ENCODE measurements at regions not wholly inside any gene's neighbourhood (a gene's known extent, or its start where the extent isn't known, plus 50 kb on each side); places are given as distances from the start of the nearest gene placed in this dataset.
A peak's percentile ranks its signal among the peaks of the same experiment; 100 is the strongest.

DNA sequence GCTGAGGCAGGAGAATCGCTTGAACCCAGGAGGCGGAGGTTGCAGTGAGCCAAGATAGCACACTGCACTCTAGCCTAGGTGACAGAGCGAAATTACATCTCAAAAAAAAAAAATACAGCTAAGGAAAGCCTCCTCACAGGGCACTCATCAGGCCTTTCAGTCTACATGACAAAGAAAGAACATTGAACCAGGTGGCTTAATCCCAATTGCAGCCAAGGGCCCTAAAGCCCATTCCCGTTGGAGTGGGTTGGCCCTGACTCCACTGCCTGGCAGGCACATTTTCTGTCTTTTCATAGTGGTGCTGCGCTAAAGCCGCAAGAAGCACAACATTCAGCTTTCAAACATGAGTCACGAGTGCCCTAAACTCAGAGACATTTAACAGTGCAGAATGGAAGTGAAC, 372.5 kb downstream of the RNF144A start:
- no peak for DNase-seq (ENCODE audit: low read depth)

DNA sequence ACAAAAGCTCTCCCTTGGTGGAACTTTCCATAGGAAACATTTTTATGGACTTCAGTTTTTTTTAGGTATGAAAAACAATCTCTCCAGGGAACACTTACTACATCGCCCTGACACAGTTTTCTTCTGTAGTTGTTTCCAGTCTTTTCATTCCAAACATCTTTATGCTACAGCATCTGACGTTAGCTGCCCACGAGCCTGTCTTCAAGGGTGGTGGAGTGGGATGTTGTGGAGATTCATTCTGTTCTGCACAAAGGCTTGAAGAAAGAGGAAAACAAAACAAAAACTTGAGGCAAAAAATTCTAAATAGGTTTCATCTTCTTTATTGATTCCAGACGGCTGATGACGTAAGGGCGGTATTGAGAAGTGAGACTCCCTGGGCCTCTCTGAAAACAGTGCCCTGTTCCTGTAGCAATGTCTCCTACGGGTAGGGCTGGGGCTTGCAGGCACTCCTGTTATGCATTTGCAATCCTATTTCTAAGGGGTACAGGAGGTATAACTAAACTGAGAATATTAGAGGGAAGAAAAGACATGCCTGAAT, 375.0 kb downstream of the RNF144A start:
- DNase-seq (ENCODE audit: low read depth), result no peak

DNA sequence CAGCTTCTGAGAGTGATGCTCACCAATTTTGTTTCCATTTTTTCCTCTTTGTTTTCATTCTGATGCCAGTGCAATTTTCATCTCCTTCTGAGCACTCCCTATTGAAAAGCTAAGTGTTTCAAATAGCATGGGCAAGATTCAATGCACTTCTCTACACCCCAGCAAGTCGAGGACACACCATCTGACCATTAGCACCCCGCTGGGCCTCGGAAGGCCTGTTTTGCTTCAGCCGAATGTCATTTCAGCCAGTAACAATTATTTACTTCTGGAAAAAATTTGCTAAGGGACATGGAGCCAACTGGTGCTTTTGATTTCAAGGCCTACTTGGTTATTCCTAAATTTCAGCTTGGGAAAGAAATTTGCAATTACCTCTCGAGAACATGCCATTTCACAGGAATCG, 392.4 kb downstream of the RNF144A start:
- DNase-seq (ENCODE audit: low read depth), result no peak

DNA sequence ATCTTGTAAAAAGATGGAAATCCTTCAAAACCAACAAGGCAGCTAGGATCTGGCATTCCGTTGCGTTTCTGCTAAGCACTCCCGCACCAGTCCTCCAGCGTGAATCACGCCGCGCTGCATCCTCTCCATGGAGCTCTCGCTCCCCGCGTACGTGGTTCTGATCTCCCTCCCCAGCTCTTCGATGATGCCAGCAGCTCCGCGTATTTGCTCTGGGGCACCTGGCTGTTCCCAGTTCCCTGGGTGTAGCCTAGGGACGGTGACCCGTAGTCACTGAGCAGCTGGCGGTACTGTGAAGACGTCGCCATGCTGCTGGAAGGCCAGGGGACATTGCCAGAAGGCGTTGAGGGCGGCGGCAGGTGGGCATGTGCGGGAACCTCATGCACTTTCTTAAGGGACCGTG, 407.5 kb downstream of the RNF144A start:
- no peak for DNase-seq (ENCODE audit: low read depth)

DNA sequence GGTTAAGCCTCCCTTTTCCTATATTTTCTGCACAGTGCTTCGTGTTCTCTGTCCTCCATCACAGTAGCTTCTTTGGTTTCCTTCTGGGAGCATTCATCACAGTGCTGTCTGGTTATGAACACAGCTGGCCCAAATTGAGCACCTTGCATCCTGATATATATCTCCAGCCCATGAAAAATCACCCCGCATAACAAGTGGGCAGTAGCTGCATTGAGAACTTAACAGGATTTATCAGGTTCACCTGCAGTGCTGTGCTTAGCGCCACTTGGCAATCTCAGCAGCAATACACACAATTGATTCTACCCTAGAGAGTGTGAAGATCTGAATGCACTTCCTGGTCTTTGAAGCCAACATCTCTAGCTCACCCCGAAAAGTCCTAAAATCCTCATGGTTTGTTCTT, 408.0 kb downstream of the RNF144A start:
- DNase-seq (ENCODE audit: low read depth), result no peak

DNA sequence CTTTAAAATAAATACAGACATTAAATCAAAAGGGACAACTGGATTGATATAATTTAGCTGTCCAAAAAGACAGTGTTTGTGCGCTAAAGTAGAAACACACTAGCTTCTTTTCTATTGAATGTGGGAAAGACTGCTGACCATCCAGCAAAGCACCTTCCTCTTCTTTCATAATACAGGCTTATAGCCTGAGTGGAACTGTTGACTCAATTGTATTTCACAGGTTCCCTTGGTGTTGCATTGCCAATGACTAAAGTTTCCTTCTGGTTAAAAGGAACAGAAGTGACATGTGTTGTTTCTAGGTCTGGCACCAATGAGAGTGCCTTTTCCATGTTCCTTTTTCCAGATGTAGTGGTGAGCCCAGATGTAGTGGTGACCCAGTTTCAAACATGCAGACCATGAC, 412.3 kb downstream of the RNF144A start:
- DNase-seq (ENCODE audit: low read depth), result no peak

DNA sequence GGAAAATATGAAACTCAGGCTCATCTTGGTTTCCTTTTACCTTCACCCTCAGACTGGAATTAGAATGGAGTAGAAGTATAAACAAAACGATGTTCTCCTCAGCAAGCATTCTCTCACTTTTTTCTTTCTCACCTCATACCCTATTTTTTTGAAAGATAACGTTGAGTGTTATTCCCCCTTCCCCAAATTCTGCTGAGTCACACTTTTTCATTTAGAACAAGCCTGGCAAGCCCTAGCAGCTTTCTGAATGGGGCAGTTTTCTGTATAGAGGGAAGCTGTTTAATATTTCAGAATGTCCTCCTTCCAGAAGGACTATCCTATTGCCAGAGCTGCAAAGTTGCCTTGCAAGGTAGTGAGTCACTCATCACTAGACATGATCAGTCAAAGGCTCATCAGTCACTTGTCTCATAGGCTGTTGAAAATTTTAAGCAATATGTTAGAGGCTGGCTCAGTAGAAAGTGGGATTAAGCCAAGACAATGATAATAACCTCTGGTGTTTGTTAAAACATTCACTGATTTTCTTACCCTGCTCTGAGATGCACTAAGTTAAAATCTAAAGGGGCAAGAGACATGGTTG, 416.1 kb downstream of the RNF144A start:
- no peak for DNase-seq (ENCODE audit: low read depth)

DNA sequence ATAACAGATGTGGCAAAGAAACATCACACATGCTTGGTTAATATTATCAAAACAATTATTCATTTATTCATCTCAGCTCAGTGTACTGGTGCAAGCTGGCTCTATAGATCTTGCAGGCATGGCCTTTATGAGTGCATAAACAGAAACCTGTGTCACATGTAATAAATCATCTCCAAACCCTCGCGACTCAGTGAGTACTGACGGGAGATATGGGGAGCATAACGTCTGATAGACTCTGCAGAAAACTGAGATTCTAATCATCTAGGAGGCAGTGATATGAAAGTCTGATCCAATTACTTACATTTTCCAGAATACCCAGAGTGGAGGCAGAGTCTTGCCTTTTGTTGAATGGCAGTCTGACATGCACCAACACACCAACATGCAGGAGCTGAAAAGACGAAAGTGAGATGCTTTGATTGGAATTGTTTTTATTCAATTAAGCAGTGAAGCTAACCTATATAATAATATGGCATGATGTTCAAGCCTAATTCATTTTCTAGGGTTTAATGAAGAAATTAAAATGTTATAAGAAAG, 416.8 kb downstream of the RNF144A start:
- no peak for DNase-seq (ENCODE audit: low read depth)

DNA sequence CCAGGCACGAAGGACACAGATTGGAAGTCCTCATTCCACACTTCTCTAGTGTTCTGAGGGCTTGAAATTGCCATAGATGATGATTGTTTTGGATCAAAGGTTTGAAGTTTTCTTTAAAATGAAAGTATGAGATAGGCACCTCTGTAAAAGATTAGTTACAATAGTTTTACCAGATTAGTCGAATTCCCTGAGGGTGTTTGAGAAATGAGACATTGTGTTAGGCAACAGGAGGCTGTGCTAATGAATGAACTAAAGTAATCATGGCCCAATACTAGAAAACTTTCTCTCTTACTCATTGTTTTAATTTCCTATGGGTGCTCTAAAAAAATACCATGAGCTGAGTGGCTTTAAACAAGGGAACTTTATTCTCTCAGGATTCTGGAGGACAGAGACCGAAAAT, 421.7 kb downstream of the RNF144A start:
- peak; percentile 18 for DNase-seq (ENCODE audit: low read depth)

DNA sequence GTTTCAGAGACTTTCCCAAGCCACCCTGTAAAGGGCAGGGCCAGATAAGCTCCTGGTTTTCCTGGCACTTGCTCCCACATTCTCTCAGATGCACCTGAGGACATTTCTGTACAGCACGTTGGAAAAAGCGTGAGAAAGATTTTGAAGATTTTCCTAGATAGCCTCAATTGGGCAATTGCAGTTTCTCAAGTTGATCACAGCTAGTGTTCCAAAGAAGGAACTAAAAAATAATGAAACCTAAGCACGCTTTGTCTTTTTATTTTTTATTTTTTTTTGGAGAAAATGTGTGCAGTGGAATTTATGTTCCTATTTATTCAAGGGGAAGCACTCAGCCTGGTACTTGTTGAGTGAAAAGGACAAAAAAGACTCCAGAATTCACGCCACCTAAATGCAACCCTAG, 429.1 kb downstream of the RNF144A start:
- DNase-seq (ENCODE audit: low read depth), result no peak

DNA sequence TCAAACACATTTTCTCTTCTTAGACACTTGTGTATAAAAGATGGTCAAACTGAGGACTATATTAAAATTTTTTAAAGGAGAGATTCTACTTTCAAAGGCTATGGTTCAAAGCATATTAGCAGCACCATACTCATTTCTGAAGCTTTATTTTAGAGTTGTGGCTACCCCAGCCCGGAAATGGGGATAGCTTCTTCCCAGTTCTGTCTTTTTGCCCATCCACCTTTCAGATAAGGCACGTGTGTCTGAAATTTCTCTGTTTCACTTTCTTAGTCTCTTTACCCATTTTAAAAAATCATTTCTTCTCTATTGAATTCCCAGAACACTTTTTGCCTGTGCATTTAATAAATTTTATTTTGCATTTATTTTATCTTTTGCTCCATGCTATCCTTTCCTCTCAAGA, 431.5 kb downstream of the RNF144A start:
- no peak for DNase-seq (ENCODE audit: low read depth)

DNA sequence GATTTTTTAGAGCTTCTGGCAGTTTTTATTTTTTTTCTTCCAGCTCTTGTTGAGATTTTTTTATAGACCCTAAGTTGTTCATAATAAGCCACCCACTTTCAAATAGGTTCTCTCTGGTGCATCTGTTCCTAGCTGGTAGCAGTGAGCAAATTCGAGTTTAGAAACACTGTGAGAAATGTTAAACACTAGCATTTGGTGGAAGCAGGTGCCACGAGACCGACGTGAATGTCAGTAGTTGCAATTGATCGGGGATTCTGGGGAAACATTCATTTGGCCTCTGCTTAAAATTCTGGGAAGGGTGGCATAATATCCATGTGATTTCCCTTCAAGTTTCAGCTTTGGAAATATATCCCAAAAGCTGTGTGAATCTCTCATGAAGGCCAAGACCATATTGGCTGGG, 435.0 kb downstream of the RNF144A start:
- no peak for DNase-seq (ENCODE audit: low read depth)

DNA sequence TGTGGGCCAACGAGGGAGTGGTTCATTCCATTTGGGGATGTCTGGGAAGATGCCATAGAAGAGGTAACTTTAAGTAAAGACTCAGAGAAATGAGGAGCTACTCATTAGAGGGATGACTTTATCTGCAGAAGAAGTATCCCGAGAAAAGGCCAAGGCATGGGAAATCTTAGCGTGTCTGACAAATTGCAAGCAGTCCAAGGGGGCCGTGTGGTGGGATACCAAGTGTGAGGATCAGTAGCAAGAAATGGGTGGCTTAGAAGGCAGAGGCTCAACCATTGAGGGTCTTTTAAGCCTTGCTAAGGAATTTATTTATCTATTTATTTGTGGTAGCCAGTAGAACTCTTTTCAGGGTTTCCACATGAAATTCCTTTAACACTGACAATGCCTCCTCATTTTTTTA, 436.4 kb downstream of the RNF144A start:
- DNase-seq (ENCODE audit: low read depth), result no peak

DNA sequence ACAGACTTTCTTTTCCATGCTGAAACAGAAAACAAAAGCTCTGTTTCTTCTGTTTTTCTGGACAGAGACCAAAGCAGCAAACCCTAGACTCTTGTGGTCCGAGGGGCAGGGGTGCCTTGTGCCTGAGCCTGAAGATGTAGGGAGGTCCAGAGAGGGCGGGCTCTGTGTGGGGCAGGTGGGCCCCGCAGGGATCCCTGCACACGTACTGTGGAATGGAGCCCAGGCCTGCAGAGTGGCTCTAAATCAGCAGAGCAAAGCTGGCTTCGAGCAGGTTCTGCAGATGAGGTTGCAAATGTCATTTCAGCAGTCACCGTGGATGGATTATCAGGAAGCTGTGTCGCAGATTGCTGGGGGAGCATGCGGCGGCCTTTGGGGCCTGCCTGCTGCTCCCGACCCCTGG, 438.6 kb downstream of the RNF144A start:
- DNase-seq (ENCODE audit: low read depth), result no peak

DNA sequence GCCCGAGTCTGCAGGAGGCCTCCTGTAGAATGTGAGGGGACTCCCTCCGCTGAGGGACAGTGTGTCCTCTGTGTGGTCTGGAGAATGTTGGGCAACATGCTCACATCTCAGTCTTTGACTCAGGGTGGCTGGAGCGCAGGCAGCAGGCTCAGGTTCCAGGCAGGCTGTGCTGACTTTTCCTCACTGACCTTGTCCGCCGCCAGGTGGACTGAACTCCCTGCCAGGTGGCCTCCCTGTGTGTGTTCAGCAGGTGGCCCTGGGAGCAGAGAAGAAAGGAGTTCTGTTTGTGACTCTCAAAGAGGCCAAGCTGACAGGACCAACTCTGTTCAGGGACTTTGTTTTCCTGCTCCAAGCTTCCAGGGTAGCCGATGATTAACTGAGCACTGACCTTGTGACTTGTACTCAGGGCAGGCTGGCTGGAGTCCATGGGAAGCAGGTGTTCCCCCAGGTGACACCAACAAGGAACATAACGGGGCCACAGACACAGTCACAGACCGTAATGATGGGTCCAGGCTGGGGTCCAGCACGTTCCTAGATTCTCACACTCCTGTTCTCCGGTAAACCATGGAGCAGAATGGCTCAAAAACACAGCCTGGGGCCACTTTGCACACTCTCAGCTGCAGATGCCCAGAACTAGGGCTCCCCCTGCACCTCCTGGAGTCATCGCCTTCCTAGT, 439.8 kb downstream of the RNF144A start:
- no peak for DNase-seq (ENCODE audit: low read depth)

DNA sequence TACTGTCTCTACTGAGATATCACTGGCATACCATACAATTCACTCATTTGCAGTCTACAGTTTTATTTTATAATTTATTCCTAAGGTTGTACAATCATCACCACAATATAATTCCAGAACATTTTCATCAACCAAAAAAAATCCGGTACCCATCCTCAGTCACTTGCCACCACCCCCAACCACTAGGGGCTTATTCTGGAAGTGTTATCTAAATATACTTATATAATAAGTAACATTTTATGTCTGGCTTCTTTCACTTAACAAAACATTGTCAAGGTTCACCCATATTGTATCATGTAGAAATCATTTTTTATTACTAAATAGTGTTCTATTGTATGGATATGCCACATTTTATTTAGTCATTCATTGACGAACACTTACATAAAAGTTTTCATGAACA, 440.8 kb downstream of the RNF144A start:
- no peak for DNase-seq (ENCODE audit: low read depth)

DNA sequence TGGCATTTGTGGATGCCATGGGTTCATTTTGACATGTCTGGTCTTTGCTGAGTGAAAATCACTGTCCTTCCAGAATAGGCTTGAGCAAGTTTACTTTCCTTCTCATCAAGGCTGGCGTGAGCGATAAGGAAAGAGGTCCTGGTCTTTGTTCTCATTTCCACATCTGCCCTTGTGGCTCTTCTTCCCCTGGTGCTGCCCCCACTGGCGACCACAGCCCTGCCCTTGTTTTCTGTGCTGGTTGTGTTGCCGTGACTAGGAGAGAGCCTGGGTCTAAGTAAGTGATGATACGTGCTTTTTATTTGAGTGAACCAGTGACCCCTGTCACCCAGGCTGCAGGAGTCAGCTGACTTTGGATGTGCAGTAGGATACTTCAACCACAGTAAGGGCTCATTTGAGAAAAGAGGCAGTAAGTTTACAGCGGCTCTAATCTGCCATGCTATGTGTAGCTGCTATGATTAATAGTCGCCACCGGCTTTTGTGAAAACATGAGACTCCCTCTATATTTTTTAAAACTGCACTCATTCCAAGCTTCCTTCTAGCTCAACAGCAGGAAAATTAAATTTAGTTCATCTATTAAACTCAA, 441.7 kb downstream of the RNF144A start:
- no peak for DNase-seq (ENCODE audit: low read depth)

DNA sequence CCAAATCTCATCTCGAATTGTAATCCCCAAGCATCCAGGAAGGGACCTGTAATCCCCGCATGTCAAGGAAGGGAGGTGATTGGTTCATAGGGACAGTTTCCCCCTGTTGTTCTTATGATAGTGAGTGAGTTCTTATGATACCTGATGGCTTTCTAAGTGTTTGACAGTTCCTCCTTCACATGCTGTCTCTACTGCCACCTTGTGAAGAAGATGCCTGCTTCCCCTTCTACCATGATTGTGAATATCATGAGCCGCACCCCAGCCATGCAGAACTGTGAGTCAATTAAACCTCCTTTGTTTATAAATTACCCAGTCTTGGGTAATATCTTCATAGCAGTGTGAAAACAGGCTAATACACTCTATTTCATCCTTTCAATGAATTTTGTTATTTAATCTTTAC, 446.7 kb downstream of the RNF144A start:
- DNase-seq (ENCODE audit: low read depth), result no peak

DNA sequence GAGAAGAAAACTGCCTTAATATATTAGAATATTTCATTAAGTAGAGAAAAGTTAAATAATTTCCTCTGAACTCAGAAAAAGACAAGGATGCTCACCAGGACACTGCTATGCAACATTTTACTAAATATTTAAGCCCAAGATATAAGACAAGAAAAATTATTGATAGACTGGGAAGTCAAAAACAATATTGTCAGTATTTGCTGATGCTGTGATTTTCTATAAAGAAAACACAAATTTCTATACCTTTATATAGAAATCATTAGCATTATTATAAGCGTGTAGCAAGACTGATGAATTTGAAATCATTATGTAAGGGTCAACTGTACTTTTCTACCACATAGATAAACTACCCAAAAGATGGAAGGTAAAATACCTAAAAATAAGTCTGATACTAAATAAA, 451.0 kb downstream of the RNF144A start:
- no peak for DNase-seq (ENCODE audit: low read depth)

DNA sequence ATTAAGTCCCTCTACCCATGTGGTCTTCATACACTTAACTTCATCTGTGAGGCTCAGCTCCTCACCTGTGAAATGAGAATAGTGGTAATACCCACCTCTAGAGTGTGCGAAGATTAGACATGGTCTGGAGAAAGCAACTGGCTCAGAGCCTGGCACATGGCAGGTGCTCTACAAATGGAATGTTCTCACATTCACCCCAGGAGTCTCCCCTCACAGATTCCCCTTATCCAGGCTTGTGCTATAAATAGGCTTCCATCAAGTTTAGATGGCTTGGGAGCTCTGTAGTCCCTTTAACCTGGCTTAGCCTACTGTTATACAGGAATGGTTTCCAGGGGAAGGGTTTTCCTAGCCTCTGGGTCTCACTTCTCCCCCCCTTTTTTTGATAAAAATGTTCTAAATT, 455.9 kb downstream of the RNF144A start:
- DNase-seq (ENCODE audit: low read depth), result no peak

DNA sequence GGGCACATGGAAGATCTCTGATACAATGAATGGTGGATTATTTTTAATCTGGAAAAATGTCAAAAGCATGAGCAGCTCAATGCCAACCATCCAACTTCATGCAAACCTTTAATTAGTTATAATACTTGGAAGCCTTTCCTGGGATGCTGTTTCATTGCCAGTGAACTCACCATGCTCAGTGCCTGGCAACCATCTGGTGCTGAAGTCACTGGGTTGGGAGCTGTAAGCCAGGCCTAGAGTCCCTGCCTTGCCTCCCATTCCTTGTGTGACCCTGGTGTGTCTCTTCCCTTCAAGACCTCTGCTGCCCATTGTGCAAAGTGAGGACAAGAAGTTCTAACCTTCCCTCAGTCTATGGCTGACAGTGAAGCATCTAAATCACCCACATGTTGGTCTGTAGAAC, 458.7 kb downstream of the RNF144A start:
- no peak for DNase-seq (ENCODE audit: low read depth)

DNA sequence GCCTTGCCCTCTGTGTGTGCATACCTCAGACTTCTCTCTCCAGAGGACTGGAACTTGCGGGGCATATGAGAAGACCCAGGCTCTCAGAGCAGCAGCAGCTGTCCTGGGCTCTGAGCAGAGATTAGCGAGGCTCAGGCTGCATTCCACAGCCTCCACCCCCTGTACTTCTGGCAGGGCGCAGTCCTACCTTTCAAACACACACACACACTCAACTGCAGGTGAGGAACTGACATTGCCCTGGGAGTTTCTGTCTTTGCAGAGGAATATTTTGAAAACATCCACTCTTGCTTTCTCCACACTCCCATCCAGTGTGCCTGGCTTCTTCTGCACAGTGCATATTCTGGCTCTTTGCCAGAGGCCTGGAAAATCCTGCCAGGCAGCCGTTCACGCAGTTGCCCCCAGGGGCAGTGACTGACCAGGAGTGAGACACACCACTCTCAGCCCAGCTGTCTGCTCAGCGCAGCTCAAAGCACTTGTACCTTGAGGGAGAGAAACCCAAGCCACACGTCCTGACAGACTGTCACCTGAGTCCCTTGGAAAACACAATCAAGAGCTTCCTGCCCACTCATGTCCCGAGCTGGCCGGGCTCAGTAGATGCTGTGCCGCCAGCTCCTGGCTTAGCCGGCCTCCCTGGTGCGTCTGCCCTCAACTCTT, 460.8 kb downstream of the RNF144A start:
- peak; percentile 11 for DNase-seq (ENCODE audit: low read depth)

DNA sequence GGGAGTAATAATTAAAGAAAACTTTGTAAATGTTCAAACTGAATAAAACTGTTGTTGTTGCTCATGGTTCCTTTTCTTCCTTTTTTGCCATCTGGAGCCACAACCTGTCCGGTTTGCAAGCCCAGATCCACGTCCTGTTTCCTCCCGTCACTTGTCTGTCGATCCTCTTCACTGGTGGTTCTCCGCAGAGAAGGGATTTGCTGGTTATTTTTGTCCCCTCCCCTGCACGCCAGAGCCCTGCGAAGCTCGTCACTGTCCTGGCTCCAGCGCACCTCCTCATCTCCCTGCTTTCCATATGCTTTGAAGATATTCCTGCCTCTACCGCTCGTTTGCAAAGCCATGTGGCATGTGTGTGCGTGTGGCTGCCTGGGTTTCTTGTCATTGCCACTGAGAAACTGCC, 461.4 kb downstream of the RNF144A start:
- no peak for DNase-seq (ENCODE audit: low read depth)

All from RPMI7951 (cell line).